SHP77 treated with DMSO at 0.1 percent for 48 hours (cell line): ENCODE measurements at regions not wholly inside any gene's neighbourhood (a gene's known extent, or its start where the extent isn't known, plus 50 kb on each side); places are given as distances from the start of the nearest gene placed in this dataset.

ENCODE experiments used
- DNase-seq: peaks from one replicate; lab custom pipeline; 2025; lab: John Stamatoyannopoulos, UW

- no peak for DNase-seq
Measured at GRCh38 chr10:47143473-47143872, 156.5 kb upstream of the GDF10 start.

GRCh38 chr10:47144525-47144924 lies 155.5 kb upstream of the GDF10 start:
- no peak for DNase-seq

DNA sequence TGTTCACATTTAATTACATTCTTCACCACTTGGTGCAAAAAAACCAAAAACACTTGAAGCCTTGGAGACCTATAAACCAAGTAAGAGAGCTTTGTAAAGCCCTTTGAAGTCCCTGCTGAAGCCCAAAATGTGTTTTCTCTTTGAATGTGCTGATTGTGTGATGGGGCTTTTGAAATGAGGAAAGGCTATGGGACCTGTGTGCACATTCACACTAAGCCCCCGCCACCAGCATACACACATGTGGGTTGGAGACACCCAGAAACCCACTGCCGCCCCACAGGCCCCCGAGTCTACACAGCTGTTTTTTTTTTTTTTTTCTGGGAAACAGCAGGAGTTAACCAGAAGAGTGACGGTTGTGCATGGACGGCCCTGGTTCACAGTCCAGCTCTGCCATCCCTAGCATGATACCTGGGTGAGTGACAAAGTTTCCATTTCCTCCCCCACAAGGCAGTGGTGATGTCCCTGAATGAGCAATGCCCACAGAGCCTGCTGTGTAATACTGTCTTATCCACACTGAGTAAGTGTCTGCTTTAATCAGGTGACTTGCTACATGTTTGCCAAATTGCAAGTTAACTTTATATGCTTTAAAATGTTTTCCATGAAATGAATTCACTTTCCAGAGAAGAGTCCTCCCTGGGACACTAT lies 154.6 kb upstream of the GDF10 start:
- no peak for DNase-seq

DNA sequence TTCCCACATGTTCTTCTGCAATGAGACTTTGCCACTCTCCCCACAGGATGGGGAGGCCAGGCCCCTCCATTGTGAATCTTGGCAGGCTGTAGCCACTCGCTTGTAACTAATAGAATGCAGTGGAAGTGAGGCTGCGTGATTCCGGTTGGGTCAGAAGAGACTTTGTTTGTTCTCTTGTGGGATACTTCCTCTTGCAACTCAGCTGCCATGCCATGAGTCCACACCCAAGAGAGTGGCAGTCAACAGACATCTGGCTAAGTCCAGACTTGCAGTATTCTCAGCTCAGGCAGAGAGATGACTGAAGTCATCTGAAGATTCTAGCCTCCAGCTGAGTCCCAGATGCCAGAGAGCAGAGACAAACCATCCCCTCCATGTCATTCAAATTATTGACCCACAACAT lies 153.4 kb upstream of the GDF10 start:
- no peak for DNase-seq

- DNase-seq, result no peak
Measured at GRCh38 chr10:47147186-47147585, 152.8 kb upstream of the GDF10 start.

GRCh38 chr10:47150581-47150980 lies 149.4 kb upstream of the GDF10 start:
- DNase-seq, result no peak

GRCh38 chr10:47151920-47152319 lies 148.1 kb upstream of the GDF10 start:
- DNase-seq, result no peak

DNA sequence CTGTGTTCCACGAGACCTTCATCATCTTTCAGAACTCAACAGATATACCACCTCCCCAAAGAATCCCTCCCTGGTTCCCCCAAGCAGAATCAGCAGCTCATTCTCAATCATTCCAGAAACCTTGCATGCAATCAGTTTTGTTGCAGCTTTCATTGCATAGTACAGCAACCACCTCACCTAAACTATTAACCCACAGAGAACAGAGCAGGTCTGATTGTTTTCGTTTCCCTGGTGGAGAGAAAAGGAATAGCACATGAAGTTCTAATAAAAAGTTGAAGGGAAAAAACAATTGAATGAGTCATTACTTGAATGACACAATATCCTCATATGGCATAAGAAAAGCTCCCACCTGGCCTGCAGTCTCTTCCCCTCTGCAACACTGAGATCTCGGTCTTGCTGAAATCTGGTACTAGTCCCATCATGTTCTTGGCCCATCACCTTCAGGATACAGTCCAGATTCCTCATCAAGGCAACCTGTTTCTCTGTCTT lies 147.1 kb upstream of the GDF10 start:
- DNase-seq, result no peak

GRCh38 chr10:47154762-47155161 lies 145.2 kb upstream of the GDF10 start:
- DNase-seq, result no peak

- DNase-seq, result no peak
Measured at GRCh38 chr10:47156873-47157272, 143.1 kb upstream of the GDF10 start.

GRCh38 chr10:47158116-47159071 lies 141.6 kb upstream of the GDF10 start:
- no peak for DNase-seq

DNA sequence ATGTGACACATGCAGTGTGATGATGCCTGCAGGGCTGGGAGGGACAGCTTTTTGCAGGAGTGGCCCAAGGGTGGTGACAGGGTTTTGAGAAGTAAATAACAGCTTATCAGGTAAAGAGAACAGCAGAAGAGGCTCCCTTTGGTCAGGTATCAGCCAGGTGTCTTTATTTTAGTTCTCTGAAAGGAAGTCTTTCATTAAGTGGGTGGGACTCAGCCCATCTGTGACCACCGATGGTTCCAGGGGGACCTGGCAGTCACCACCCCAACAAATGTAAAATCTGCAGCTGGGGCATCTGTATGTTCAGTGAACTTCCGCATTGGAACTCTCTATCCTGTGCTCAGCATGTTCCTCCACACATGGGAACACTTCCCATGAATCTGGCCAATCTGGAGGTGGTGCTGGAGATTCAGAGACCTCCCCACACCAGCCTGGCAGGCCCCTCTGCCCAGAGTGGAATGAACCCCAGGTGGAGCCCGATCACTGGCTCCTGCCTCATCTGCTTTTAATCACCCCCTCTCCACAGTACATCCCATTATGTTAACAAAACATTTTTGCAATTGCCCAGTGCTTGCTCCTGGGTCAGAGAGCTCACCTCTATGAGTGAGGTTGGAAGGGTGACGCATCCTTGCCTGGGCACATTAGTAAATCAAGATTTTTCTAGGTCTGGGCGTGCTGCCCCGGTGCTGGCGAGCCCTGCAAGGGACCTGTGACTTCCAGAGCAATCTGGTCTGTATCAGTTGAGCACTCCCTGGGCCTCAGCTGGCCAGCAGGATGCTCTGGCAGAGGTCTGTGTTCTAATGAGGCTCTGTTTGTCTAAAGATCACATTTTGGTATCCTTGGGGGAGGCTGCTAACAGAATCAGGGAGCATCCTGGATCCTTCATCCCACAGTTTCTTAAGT lies 140.4 kb upstream of the GDF10 start:
- no peak for DNase-seq

DNA sequence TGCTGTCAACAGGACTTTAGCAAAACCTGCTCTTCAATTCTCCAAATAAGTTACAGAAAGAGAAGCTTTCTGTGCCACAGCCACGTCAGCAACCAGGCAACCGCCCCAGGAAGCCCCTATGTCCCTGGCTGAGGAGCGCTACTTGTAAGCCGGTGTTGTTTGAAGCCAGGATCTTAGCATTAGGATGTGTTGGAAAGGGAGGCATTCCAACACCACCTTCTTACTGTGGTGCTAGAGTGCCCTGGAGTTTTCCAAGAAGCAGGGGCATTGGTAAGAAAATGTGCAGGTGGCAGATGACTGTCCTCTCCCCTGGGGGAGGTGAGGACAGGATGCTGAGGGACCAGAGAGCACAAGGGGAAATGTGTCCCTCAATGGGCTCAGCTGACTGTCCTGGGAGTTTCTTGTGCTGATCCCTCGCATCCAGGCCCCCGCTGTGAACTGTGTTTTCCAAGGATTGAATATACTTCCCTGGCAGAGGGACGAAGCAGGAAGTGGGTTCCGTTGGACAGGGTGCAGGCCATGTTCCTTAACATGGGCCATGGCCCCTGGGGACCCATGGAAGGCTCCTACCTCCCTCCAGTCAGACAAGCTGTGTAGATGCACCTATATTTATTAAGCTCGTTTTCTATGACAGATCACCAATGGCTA lies 139.6 kb upstream of the GDF10 start:
- no peak for DNase-seq

GRCh38 chr10:47160967-47161366 lies 139.0 kb upstream of the GDF10 start:
- no peak for DNase-seq

- DNase-seq, result no peak
Measured at GRCh38 chr10:47161465-47161864, 138.5 kb upstream of the GDF10 start.

DNA sequence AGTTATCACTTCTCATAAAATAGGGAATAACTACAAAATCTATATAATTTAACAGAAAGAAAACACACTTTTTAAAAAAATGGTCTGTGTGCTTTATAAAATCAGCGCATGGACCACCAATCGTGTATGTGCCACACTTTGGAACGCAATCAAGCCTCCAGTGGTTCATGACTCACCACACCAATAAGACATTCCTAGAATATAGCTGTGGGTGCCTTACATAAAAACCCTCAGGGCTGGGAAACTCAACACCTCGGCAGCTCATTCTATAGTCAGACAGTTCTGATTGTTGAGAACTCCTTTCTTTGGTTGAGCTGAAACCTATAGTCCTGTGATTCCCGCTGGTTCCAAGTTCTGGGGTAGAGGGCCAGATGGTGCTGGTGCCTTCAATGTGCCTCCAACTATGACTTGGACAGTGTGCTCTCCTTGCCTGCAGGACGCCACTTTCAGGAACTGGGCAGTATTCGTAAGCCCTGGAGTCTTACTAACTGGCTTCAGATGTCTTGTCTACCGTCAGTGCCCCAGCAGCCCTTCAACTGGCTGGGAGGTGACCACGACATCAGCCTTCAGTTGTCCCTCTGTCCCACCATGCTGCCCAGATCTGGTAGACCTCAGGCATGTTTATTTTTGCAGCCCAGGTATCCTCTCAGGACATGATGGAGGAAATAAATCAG lies 135.7 kb upstream of the GDF10 start:
- no peak for DNase-seq

DNA sequence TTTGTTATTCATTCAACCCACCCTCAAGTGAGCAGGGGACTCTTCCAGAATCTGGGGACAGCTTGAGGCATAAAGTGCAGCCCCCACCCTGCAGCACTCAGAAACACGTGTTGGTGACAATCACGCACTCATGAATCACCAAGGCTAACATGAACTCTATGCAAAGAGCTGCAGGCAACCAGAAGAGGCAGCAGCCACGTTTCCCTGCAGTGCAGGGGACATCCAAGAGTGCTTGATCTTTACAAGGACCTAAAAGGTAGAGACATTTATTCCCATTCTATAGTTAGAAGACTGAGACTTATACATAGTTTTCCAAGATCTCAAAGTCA lies 135.2 kb upstream of the GDF10 start:
- no peak for DNase-seq

DNA sequence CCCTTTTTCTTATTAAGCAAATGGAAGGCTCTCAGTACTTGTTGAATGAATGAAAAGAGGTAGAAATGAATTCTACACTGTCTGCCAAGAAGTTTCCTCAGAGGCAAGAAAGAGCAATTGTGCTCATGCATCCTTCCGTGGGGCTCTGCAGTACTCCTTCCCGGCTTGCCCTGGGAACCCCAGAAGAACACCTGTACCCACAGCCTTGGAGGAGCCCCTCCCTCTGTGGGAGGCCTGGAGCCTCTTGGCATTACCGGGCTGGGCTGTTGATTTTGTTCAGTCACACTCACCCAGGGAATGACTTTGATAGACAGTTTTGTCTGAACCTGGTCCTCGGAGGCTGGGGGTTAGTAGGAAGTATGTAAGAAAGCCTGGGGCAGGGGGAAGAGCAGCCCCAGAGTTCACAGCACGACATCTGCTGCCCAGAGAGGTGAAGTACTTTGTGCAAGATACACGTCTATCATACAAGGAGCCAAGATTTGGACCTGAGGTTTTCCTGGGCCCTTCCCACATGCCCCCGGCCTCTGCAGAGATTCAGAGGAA lies 134.8 kb upstream of the GDF10 start:
- no peak for DNase-seq

DNA sequence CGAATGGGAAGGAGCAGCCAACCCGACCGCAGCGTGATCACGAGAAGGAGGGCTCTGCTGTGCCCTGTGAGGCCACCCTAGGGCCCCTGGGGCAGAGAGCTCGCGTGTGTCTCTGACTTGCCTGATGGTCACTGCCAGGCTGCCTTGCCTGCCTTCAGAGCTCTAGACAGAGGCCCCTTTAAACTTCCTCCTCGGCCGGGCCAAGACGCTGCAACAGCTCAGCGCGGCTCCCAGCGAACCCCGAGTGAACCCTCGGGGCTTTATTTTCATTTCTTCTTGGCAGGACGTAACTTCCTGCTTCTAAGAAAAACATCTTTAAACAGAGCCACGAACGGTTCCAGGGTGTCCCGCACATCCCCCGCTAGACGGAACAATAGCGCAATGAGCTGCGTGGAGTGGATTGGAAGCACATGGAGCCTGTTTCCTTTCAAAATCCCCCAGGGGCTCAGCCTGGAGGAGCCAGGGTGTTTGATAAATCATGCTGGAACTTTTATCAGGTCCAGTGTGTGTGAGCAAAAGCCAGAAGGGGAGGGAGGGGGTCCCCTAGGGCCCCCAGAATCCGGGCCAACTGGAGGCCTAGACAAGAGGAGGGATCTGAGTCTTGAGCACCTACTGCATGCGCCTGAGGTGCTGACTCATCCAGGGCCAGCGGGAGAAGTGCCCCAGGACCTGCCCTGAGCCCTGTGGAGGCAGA lies 134.1 kb upstream of the GDF10 start:
- DNase-seq, result no peak

- no peak for DNase-seq
Measured at GRCh38 chr10:47166405-47166777, 133.6 kb upstream of the GDF10 start.
